GM15510 (cell line): ENCODE measurements at regions not wholly inside any gene's neighbourhood (a gene's known extent, or its start where the extent isn't known, plus 50 kb on each side); places are given as distances from the start of the nearest gene placed in this dataset.

ENCODE experiments used
- POLR2A ChIP-seq: IDR thresholded peaks from 3 replicates; pipeline ENCODE4 v1.6.1; 2011; ENCODE audit warnings: borderline replicate concordance; ENCODE audit not compliant: insufficient read length; ENCODE audit errors: extremely low read depth

- no peak for TF ChIP-seq POLR2A
These were observed 173.8 kb upstream of the RGS6 start for GRCh38 chr14:71758229-71758951.

DNA sequence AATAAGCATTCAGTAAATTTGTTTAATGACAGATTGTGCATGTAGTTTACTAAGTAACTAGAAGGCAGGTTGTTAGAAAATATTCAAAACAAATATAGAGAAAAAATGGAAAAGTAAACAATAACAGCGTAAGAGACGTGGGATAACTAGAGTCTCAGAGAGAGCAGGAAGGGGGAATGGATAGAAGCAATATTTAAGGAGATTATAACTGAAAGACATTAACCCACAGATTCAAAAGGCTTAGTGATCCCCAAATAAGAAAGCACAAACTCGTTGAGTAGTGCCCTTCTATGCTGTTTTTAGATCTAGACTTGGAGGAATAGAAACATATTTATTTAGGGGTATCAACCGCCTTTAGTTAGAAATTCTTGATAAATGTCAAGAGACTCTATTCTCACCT, 169.7 kb upstream of the RGS6 start:
- TF ChIP-seq POLR2A = no peak

DNA sequence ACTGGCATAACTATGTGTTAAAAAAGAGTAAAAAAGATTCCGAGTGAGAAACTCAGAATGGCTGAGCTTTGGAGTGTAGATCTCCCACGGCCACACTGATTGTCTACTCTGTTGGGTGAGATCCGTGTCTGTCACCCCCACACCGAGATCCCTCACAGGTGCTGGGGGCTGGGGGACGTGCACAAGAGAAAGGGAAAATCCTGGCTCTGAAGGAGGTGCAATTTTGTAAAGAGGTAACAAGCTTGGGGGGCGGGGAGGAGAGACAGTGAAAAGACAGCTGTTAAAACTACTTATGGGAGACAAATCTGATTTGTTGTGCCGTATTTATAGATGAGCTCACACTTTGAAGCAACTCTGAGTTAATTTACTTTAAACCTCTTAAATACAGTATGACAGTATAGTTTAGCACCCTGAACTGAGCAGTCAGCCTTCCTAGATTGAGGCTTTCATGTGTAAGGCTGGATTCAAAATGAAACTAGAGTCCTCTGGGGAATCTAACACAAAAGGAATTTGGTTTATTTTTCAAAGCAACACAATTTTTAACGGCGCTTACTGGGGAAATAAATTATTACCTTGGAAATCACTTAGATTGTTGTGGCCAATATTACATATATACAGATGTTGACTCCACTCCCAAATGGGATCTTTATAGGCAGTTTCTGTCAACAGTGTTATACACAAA, 167.4 kb upstream of the RGS6 start:
- TF ChIP-seq POLR2A = no peak

DNA sequence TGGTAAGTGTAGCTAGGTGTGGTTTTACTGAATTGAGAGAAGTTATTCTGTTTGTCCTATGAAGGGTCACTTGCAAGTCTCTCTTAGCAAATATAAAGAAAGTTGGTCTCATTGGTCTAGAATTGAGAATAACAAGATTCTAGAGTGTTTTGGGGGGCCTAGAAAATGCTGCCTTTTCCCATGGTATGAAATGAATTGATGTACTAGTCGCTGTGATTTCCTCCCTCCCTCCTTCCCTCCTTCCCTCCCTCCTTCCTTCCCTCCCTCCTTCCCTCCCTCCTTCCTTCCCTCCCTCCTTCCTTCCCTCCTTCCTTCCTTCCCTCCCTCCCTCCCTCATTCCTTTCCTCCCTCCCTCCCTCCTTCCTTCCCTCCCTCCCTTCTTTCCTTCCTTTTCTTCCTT, 166.7 kb upstream of the RGS6 start:
- no peak for TF ChIP-seq POLR2A

DNA sequence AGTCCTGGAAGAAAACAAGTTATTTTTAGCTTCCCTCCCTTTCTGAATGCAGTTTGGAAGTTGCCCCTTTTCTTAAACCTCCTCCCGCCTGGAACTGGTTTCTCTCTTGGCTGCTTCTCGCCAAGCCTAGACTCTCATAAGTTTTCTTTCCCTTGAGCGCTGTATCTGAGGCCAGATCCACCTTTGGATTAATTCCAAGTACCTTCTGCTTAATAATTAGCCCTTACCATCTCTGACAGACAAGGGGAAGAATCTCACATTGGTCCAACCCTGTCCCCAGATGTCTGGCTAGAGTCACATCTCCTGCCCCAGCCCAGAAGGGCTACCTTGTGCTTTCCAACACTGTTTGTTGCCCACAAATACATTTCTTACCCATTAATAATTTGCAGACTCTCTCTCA, 161.8 kb upstream of the RGS6 start:
- TF ChIP-seq POLR2A = no peak

DNA sequence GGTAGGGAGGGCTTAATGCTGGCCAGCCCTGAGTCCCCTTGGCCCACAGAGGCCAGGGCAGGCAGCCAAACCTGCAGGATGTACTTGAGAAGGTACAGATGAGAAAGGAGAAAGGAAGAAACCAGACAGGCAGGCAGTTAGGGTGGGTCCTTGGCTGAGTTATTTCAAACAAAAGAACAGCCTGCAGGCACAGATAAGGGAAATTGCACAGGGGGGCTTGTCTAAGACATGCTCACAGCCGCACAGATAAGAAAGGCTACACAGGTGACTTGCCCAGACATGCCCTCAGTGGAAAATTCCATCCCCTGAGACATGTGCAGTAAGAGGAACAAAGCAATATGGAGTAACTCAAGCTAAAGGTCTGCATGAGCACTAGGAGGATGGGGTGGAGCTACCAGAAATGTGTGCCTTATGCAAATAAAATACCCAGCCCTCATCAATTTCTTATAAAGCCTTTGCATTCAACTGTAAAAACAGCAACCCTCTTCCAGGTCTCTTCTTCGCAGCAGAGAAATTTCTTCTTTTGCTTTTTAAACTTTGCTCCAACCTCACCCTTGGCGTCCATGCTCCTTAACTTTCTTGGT, 158.2 kb upstream of the RGS6 start:
- no peak for TF ChIP-seq POLR2A

GRCh38 chr14:71776471-71777360, 155.5 kb upstream of the RGS6 start:
- TF ChIP-seq POLR2A = no peak

- TF ChIP-seq POLR2A = no peak
These were observed 152.2 kb upstream of the RGS6 start for GRCh38 chr14:71780075-71780474.

GRCh38 chr14:71780822-71781221, 151.4 kb upstream of the RGS6 start:
- no peak for TF ChIP-seq POLR2A

GRCh38 chr14:71783088-71783487, 149.1 kb upstream of the RGS6 start:
- no peak for TF ChIP-seq POLR2A

- no peak for TF ChIP-seq POLR2A
These were observed 148.4 kb upstream of the RGS6 start for GRCh38 chr14:71783786-71784185.

DNA sequence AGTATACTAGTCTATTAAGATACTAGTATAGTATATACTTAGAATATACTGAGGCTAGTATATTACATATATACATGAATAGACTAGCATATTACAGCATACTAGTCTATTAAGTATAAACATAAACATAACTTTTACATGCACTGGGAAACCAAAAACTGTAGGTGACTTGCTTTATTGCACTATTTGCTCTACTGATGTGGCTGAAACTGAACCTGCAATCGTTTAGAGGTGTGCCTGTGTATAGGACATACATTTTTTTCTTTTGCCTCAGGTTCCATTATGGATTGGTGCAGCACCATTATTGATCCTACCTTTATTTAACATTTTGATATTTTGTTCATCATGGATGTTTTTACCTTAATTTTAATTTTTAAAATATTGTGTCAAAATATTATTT, 143.2 kb upstream of the RGS6 start:
- TF ChIP-seq POLR2A = no peak

- TF ChIP-seq POLR2A = no peak
These were observed 132.4 kb upstream of the RGS6 start for GRCh38 chr14:71799841-71800240.

DNA sequence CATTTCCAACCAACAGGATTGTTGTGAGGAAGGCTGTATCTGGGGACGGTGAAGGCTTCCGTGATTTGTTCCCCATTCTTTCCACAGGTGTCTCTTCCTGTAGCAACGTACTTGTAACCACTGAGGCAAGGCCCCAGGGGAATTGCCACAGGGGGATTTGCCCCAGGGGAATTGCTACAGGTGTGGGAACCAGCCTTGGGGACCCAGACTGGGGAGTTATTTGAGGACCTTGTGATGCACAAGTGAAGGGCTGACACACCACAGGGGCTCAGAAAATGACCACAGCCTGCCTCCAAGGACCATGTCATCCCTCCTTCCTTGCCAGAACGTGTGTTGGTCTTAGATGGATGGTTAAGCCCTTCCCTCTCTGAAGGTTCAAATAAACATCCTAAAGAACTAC, 131.4 kb upstream of the RGS6 start:
- TF ChIP-seq POLR2A = no peak
